ENCODE measurements at regions not wholly inside any gene's neighbourhood (a gene's known extent, or its start where the extent isn't known, plus 50 kb on each side); places are given as distances from the start of the nearest gene placed in this dataset.

DNA sequence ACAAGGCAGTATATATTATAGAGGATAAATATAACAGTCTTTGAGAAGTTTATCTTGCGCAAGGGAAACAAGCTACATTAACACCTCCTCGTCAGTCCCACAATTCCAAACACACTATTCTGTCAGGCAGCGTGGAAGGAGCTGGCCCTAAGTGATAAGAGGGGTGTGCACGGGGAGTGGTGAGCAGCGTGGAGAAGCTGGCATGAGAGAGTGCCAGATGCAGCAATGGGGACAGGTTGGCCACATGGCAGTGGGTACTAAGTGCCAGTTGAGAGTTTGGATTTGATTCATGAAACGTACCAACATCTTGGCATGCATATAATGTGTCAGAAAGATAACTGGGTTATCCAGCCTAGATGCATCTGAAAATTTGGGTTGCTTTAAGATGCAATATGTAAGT lies 460.2 kb downstream of the ICE1 start:
- peaks cover 0 to 7% (median 0%) of the 10 kb centered on the region in 4 donors for H3K4me1 ChIP-seq
- intact Hi-C loops (cut with DNase I): loop anchor here (10.0 kb wide), 2 partner anchors 388 to 692 kb away; no protein-coding TSS in a partner anchor
- DNase-seq: no peak
- H3K9me3 ChIP-seq: no peaks in the 10 kb centered on the region
- no peak overlapping the region for H3K4me3 ChIP-seq
- no peak for TF ChIP-seq POLR2AphosphoS5 (IDR thresholded peaks at IDR 0.05)
- TF ChIP-seq POLR2A (IDR thresholded peaks at IDR 0.05): no peak
- no peak for TF ChIP-seq EP300 (IDR thresholded peaks at IDR 0.05)
- TF ChIP-seq, protein P1, sequence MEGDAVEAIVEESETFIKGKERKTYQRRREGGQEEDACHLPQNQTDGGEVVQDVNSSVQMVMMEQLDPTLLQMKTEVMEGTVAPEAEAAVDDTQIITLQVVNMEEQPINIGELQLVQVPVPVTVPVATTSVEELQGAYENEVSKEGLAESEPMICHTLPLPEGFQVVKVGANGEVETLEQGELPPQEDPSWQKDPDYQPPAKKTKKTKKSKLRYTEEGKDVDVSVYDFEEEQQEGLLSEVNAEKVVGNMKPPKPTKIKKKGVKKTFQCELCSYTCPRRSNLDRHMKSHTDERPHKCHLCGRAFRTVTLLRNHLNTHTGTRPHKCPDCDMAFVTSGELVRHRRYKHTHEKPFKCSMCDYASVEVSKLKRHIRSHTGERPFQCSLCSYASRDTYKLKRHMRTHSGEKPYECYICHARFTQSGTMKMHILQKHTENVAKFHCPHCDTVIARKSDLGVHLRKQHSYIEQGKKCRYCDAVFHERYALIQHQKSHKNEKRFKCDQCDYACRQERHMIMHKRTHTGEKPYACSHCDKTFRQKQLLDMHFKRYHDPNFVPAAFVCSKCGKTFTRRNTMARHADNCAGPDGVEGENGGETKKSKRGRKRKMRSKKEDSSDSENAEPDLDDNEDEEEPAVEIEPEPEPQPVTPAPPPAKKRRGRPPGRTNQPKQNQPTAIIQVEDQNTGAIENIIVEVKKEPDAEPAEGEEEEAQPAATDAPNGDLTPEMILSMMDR (IDR thresholded peaks at IDR 0.05): no peak
- 47 to 70% methylated on average over 6 of the region's 6 CpGs for WGBS, 2 donors
- peaks cover 0 to 11% (median 4%) of the 10 kb centered on the region in 3 donors for H3K27me3 ChIP-seq
- no peak overlapping the region for H3K27ac ChIP-seq
- H3K36me3 ChIP-seq: no peaks in the 10 kb centered on the region

GRCh38 chr5:5881294-5881693 lies 458.8 kb downstream of the ICE1 start:
- Histone ChIP-seq H3K27ac (no peak overlapping the region), H3K4me1 (no peaks in the 10 kb centered on the region), H3K9me3 (no peaks in the 10 kb centered on the region), H3K27me3 (peaks cover 0 to under 1% (median 0%) of the 10 kb centered on the region in 3 donors), H3K36me3 (no peaks in the 10 kb centered on the region), H3K4me3 (no peak overlapping the region)
- DNase-seq: no peak
- TF ChIP-seq POLR2A (IDR thresholded peaks at IDR 0.05): no peak
- TF ChIP-seq, protein P1 (IDR thresholded peaks at IDR 0.05): no peak
- no peak for TF ChIP-seq POLR2AphosphoS5 (IDR thresholded peaks at IDR 0.05)
- no peak for TF ChIP-seq EP300 (IDR thresholded peaks at IDR 0.05)
- WGBS, 2 donors: 47 to 50% methylated on average over 5 of the region's 5 CpGs
- intact Hi-C loops (cut with DNase I): loop anchor here (10.0 kb wide), 2 partner anchors 386 to 694 kb away; no protein-coding TSS in a partner anchor

- TF ChIP-seq POLR2A (IDR thresholded peaks at IDR 0.05) (no peak), EP300 (IDR thresholded peaks at IDR 0.05) (no peak), POLR2AphosphoS5 (IDR thresholded peaks at IDR 0.05) (no peak)
- TF ChIP-seq, protein P1 (IDR thresholded peaks at IDR 0.05): no peak
- 90 to 92% methylated on average over 9 of the region's 9 CpGs for WGBS, 2 donors
- Histone ChIP-seq H3K27ac (no peak overlapping the region), H3K27me3 (no peaks in the 10 kb centered on the region), H3K4me3 (no peak overlapping the region), H3K36me3 (no peaks in the 10 kb centered on the region), H3K9me3 (no peaks in the 10 kb centered on the region), H3K4me1 (no peaks in the 10 kb centered on the region)
- no peak for DNase-seq
- intact Hi-C loops (cut with DNase I): loop anchor here (10.0 kb wide), 2 partner anchors 385 to 695 kb away; no protein-coding TSS in a partner anchor
These were observed 457.7 kb downstream of the ICE1 start for GRCh38 chr5:5880077-5880763.

DNA sequence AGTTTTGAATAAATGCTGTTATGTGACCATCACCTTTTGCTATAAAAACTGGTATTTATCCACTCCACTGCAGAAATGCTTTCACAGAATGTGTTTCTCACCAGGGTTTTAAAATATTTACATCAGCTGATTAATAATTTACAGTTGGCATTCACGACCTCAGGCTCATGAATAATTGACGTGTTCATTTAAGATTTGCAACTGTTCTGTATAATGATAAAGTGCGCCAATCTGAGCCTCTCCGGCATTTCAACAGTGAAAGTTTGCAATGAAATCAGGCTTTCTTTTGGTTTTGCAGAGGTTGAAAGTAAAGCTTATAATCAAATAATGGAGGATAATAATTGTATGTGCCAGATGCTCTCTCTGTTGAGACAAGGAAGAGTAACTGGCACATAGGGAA lies 434.9 kb downstream of the ICE1 start:
- 84% methylated on average over 4 of the region's 4 CpGs for WGBS, 2 donors
- H3K27ac ChIP-seq: no peak overlapping the region
- H3K4me1 ChIP-seq: no peaks in the 10 kb centered on the region
- intact Hi-C loops (cut with DNase I): no loop called here
- H3K9me3 ChIP-seq: no peaks in the 10 kb centered on the region
- H3K27me3 ChIP-seq: no peaks in the 10 kb centered on the region
- no peak for TF ChIP-seq POLR2A (IDR thresholded peaks at IDR 0.05)
- TF ChIP-seq POLR2AphosphoS5 (IDR thresholded peaks at IDR 0.05): no peak
- TF ChIP-seq, protein P1 (IDR thresholded peaks at IDR 0.05): no peak
- TF ChIP-seq EP300 (IDR thresholded peaks at IDR 0.05): no peak
- H3K36me3 ChIP-seq: no peaks in the 10 kb centered on the region
- no peak for DNase-seq
- H3K4me3 ChIP-seq: no peak overlapping the region

Data from sigmoid colon (tissue), 6 donors.